HCT116 (cell line): ENCODE measurements at regions not wholly inside any gene's neighbourhood (a gene's known extent, or its start where the extent isn't known, plus 50 kb on each side); places are given as distances from the start of the nearest gene placed in this dataset.

Source experiments
- ATAC-seq: fragments of 200-7000 bp; cut with Tn5 transposase; 2 replicates; pipeline ENCODE4 v1.9.1; 2020; ENCODE audit warnings: mild to moderate bottlenecking, moderate library complexity
- BruUV-seq: library from RNA; stranded (reverse); fragments of 400-500 nt; replicated peaks from 2 replicates; lab custom pipeline; 2021; lab: Mats Ljungman, UMichigan
- CTCF ChIA-PET: fragments of 300-600 bp; sonication (Branson Sonifier 250); formaldehyde crosslinking; loops from one replicate; lab custom pipeline; 2021; ENCODE audit warnings: antibody characterized with exemption; lab: Charles Lee
- POLR2A ChIA-PET: fragments of 300-600, 350-600 bp; sonication (Branson Sonifier 250); formaldehyde crosslinking; loops from one replicate; lab custom pipeline; 2021; ENCODE audit warnings: antibody characterized with exemption; lab: Charles Lee
- RAD21 ChIA-PET, 2 experiments: fragments of 300-600 bp; sonication (Branson Sonifier 250); formaldehyde crosslinking; loops; one replicate each; lab custom pipeline; 2023; ENCODE audit warnings: low total read pairs in 2 of 2; ENCODE audit not compliant: uncharacterized antibody in 2 of 2, unreplicated experiment in 2 of 2, low non-redundant PET in 1 of 2; lab: Charles Lee
- DNase-seq: peaks from one replicate; pipeline ENCODE4 v3.0.0-alpha.2; 2010; ENCODE audit warnings: low read depth, low spot score
- H2AFZ ChIP-seq: fragments of 200-600 bp; shearing (Covaris generic), sonication (generic); 2 replicates; pipeline ENCODE4 v1.6.1; 2017; ENCODE audit warnings: low read depth, mixed run types, mixed read lengths, antibody characterized with exemption, low read length; ENCODE audit not compliant: poor library complexity, severe bottlenecking
- H3K27ac ChIP-seq: 2 replicates; pipeline ENCODE4 v1.5.1; 2012; ENCODE audit warnings: low read depth, low read length
- H3K27me3 ChIP-seq: fragments of 200-600 bp; sonication (generic); 2 replicates; pipeline ENCODE4 v1.6.1; 2016; ENCODE audit warnings: mixed run types, low read length, mixed read lengths; ENCODE audit not compliant: insufficient read depth
- H3K36me3 ChIP-seq, 2 experiments: fragments of 200-500 bp in 1 of 2; fragments of 200-600 bp in 1 of 2; sonication (Bioruptor generic) in 1 of 2; sonication (generic) in 1 of 2; 2 replicates each; pipeline versions ENCODE4 v1.5.1 to v1.6.1; 2014 to 2016; ENCODE audit warnings: low read length in 2 of 2, inconsistent platforms in 1 of 2, mixed read lengths in 1 of 2, mixed run types in 1 of 2; ENCODE audit not compliant: insufficient read depth in 2 of 2, control insufficient read depth in 1 of 2
- H3K4me1 ChIP-seq, 2 experiments: fragments of 200-600 bp in 1 of 2; sonication (generic) in 1 of 2; 2 replicates each; pipeline versions ENCODE4 v1.5.1 to v1.6.1; 2012 to 2017; ENCODE audit warnings: low read length in 2 of 2, inconsistent platforms in 1 of 2, mild to moderate bottlenecking in 1 of 2, mixed read lengths in 1 of 2, mixed run types in 1 of 2, moderate library complexity in 1 of 2; ENCODE audit not compliant: insufficient read depth in 2 of 2, control insufficient read depth in 1 of 2
- H3K4me2 ChIP-seq: fragments of 200-600 bp; sonication (generic); 2 replicates; pipeline ENCODE4 v1.6.1; 2017; ENCODE audit warnings: mixed run types, low read length, mixed read lengths
- H3K4me3 ChIP-seq, 2 experiments: fragments of 200-600 bp in 1 of 2; sonication (generic) in 1 of 2; replicated peaks in 1 of 2; 2 replicates each; pipeline ENCODE4 v1.5.1; 2011 to 2016; ENCODE audit warnings: low read length in 2 of 2, control low read depth in 1 of 2, low read depth in 1 of 2, mild to moderate bottlenecking in 1 of 2, mixed read lengths in 1 of 2, mixed run types in 1 of 2
- H3K79me2 ChIP-seq: fragments of 200-600 bp; sonication (generic); 2 replicates; pipeline ENCODE4 v1.6.1; 2017; ENCODE audit warnings: mild to moderate bottlenecking, mixed run types, low read length, moderate library complexity, mixed read lengths; ENCODE audit not compliant: insufficient read depth
- H3K9ac ChIP-seq: fragments of 200-600 bp; sonication (generic); 2 replicates; pipeline ENCODE4 v1.6.1; 2016; ENCODE audit warnings: low read length, mixed read lengths
- H3K9me2 ChIP-seq: fragments of 200-600 bp; sonication (generic), shearing (Covaris generic); 2 replicates; pipeline ENCODE4 v1.6.1; 2017; ENCODE audit warnings: mixed run types, mild to moderate bottlenecking, moderate library complexity; ENCODE audit not compliant: insufficient read depth
- H3K9me3 ChIP-seq, 2 experiments: fragments of 200-500 bp in 1 of 2; fragments of 200-600 bp in 1 of 2; sonication (Bioruptor generic) in 1 of 2; sonication (generic) in 1 of 2; 2 replicates each; pipeline ENCODE4 v1.6.1; 2014 to 2017; ENCODE audit warnings: low read length in 2 of 2, mixed read lengths in 2 of 2, inconsistent platforms in 1 of 2, low read depth in 1 of 2, mild to moderate bottlenecking in 1 of 2, mixed run types in 1 of 2, moderate library complexity in 1 of 2; ENCODE audit not compliant: control insufficient read depth in 1 of 2, insufficient read depth in 1 of 2
- H4K20me1 ChIP-seq: fragments of 200-600 bp; sonication (generic), shearing (Covaris generic); 2 replicates; pipeline ENCODE4 v1.6.1; 2017; ENCODE audit warnings: mixed run types, mild to moderate bottlenecking, moderate library complexity; ENCODE audit not compliant: insufficient read depth
- CBX3 ChIP-seq: IDR thresholded peaks from 2 replicates; pipeline ENCODE4 v1.6.1; 2012; ENCODE audit warnings: low read depth
- EZH2phosphoT487 ChIP-seq: fragments of 200-600 bp; IDR thresholded peaks from 2 replicates; pipeline ENCODE4 v1.6.1; 2018; ENCODE audit warnings: antibody characterized with exemption, borderline replicate concordance
- POLR2AphosphoS5 ChIP-seq: IDR thresholded peaks from 2 replicates; pipeline ENCODE4 v1.6.1; 2011; ENCODE audit warnings: mild to moderate bottlenecking, low read depth, low read length, moderate library complexity
- SIN3A ChIP-seq: IDR thresholded peaks from 2 replicates; pipeline ENCODE4 v1.6.1; 2012; ENCODE audit warnings: low read depth
- SP1 ChIP-seq: IDR thresholded peaks from 2 replicates; pipeline ENCODE4 v1.6.1; 2012; ENCODE audit warnings: low read depth
- SRF ChIP-seq: IDR thresholded peaks from 2 replicates; pipeline ENCODE4 v1.6.1; 2012; ENCODE audit warnings: low read depth
- YY1 ChIP-seq: IDR thresholded peaks from 2 replicates; pipeline ENCODE4 v1.6.1; 2011; ENCODE audit warnings: low read length, low read depth, moderate library complexity, mild to moderate bottlenecking; ENCODE audit not compliant: insufficient replicate concordance; ENCODE audit errors: extremely low read depth
- ZFX ChIP-seq: fragments of 450-650 bp; IDR thresholded peaks from 2 replicates; pipeline ENCODE4 v1.6.1; 2017
- ZNF274 ChIP-seq: fragments of 200-500 bp; sonication (Bioruptor generic); IDR thresholded peaks from 2 replicates; pipeline ENCODE4 v1.6.1; 2014; ENCODE audit warnings: mild to moderate bottlenecking, low read depth, low read length, inconsistent platforms
- intact Hi-C: fragments of 100-400 bp; cut with micrococcal nuclease; formaldehyde crosslinking; loops from 2 replicates; pipeline ENCODE4 v1.10.0; 2022
- TF ChIP-seq, protein P1 (sequence below): IDR thresholded peaks from 2 replicates; pipeline ENCODE4 v1.6.1; 2012
- TF ChIP-seq, protein P2 (sequence below), 3 experiments: fragments of 200-600 bp in 1 of 3; sonication (generic) in 1 of 3; IDR thresholded peaks in 2 of 3; conservative IDR thresholded peaks in 1 of 3; 2 replicates each; pipeline ENCODE4 v1.5.1; 2012 to 2017; ENCODE audit warnings: low read depth in 2 of 3, low read length in 2 of 3, antibody characterized with exemption in 1 of 3, borderline replicate concordance in 1 of 3, control low read depth in 1 of 3, mild to moderate bottlenecking in 1 of 3, mixed read lengths in 1 of 3, mixed run types in 1 of 3, moderate library complexity in 1 of 3; ENCODE audit not compliant: insufficient read depth in 1 of 3
- TF ChIP-seq, protein P3 (sequence below): IDR thresholded peaks from 2 replicates; pipeline ENCODE4 v1.6.1; 2011; ENCODE audit warnings: mild to moderate bottlenecking, low read length, moderate library complexity; ENCODE audit not compliant: insufficient replicate concordance; ENCODE audit errors: extremely low read depth

DNA sequence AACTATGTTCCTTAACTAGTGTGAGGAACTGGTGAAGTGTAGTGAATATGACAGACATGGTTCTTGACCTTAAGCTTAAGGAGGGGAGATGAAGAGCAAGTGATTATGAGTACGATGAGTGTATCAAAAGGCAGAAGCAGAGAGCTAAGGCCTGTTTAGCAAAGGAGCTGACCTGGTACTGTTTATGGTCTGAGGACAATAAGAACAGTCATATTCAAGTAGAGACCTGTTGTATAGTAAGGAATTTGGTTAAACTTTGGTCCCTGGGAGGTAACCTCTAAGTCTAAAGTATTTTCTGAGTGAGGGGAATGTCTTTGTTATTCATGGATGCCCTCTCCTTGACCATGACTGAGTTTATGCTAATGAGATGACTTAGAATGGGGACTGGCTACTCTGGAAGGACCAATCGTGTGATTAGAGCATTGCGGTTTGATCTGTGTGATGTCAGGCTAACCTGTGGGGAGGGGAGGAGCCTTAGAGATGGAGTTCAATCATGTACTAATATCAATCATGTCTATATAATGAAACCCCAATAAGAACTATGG, 389.3 kb downstream of the BMP4 start:
- TF ChIP-seq YY1: no peak
- TF ChIP-seq SRF: no peak
- no peak for TF ChIP-seq ZFX
- no peak for TF ChIP-seq SIN3A
- TF ChIP-seq, protein P1, sequence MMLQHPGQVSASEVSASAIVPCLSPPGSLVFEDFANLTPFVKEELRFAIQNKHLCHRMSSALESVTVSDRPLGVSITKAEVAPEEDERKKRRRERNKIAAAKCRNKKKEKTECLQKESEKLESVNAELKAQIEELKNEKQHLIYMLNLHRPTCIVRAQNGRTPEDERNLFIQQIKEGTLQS: no peak
- TF ChIP-seq POLR2AphosphoS5: no peak
- TF ChIP-seq, protein P2, sequence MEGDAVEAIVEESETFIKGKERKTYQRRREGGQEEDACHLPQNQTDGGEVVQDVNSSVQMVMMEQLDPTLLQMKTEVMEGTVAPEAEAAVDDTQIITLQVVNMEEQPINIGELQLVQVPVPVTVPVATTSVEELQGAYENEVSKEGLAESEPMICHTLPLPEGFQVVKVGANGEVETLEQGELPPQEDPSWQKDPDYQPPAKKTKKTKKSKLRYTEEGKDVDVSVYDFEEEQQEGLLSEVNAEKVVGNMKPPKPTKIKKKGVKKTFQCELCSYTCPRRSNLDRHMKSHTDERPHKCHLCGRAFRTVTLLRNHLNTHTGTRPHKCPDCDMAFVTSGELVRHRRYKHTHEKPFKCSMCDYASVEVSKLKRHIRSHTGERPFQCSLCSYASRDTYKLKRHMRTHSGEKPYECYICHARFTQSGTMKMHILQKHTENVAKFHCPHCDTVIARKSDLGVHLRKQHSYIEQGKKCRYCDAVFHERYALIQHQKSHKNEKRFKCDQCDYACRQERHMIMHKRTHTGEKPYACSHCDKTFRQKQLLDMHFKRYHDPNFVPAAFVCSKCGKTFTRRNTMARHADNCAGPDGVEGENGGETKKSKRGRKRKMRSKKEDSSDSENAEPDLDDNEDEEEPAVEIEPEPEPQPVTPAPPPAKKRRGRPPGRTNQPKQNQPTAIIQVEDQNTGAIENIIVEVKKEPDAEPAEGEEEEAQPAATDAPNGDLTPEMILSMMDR (IDR thresholded peaks at IDR 0.05 in 2 of 3, conservative IDR thresholded peaks at IDR 0.05 in 1 of 3; ENCODE audit: borderline replicate concordance in 1 of 3, insufficient read depth in 1 of 3, low read depth in 2 of 3, low read length in 2 of 3): no peak
- no peak for TF ChIP-seq EZH2phosphoT487
- no peak for TF ChIP-seq ZNF274
- TF ChIP-seq SP1: no peak
- TF ChIP-seq, protein P3, sequence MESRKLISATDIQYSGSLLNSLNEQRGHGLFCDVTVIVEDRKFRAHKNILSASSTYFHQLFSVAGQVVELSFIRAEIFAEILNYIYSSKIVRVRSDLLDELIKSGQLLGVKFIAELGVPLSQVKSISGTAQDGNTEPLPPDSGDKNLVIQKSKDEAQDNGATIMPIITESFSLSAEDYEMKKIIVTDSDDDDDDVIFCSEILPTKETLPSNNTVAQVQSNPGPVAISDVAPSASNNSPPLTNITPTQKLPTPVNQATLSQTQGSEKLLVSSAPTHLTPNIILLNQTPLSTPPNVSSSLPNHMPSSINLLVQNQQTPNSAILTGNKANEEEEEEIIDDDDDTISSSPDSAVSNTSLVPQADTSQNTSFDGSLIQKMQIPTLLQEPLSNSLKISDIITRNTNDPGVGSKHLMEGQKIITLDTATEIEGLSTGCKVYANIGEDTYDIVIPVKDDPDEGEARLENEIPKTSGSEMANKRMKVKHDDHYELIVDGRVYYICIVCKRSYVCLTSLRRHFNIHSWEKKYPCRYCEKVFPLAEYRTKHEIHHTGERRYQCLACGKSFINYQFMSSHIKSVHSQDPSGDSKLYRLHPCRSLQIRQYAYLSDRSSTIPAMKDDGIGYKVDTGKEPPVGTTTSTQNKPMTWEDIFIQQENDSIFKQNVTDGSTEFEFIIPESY: no peak
- TF ChIP-seq CBX3: no peak
- TF ChIP-seq, all 23 proteins: peak for 0
- H4K20me1 ChIP-seq: no peaks in the 10 kb centered on the region
- no peak overlapping the region for H3K4me2 ChIP-seq
- no peaks in the 10 kb centered on the region for H3K4me1 ChIP-seq
- no peak overlapping the region for H3K27ac ChIP-seq
- ChIA-PET CTCF (no interaction called here), RAD21 (no interaction called here), POLR2A (no interaction called here)
- H3K9me2 ChIP-seq: no peaks in the 10 kb centered on the region
- no peak overlapping the region for H3K9ac ChIP-seq
- no peaks in the 10 kb centered on the region for H3K79me2 ChIP-seq
- DNase-seq (no peak), ATAC-seq (no peak)
- no peak overlapping the region for H2AFZ ChIP-seq
- intact Hi-C loops: no loop called here
- no peaks in the 10 kb centered on the region for H3K36me3 ChIP-seq
- BruUV-seq: no TSS peak
- H3K9me3 ChIP-seq: peaks cover 0 to 3% of the 10 kb centered on the region in 2 experiments; a peak in 1 of 4 replicates
- no peak overlapping the region for H3K4me3 ChIP-seq
- H3K27me3 ChIP-seq: no peaks in the 10 kb centered on the region
